H9 (cell line): ENCODE measurements at regions not wholly inside any gene's neighbourhood (a gene's known extent, or its start where the extent isn't known, plus 50 kb on each side); places are given as distances from the start of the nearest gene placed in this dataset.

Experiments used
- DNase-seq: peaks from one replicate; pipeline ENCODE4 v3.0.0-alpha.2; 2017
- H2AFZ ChIP-seq: one replicate; pipeline ENCODE4 v1.6.1; 2013; ENCODE audit warnings: mild to moderate bottlenecking, low read length, control low read depth, moderate library complexity
- H2AK5ac ChIP-seq: 2 replicates; pipeline ENCODE4 v1.6.1; 2013; ENCODE audit warnings: low read length, control low read depth, mixed read lengths; ENCODE audit not compliant: insufficient read length
- H2BK120ac ChIP-seq: one replicate; pipeline ENCODE4 v1.6.1; 2013; ENCODE audit warnings: low read depth, mild to moderate bottlenecking, low read length, control low read depth, inconsistent platforms; ENCODE audit not compliant: poor library complexity, severe bottlenecking
- H2BK12ac ChIP-seq: 2 replicates; pipeline ENCODE4 v1.6.1; 2013; ENCODE audit warnings: low read length, control low read depth, mixed read lengths, low read depth; ENCODE audit not compliant: insufficient read length
- H2BK15ac ChIP-seq: 2 replicates; pipeline ENCODE4 v1.6.1; 2013; ENCODE audit warnings: low read depth, low read length, control low read depth
- H2BK20ac ChIP-seq: one replicate; pipeline ENCODE4 v1.6.1; 2013; ENCODE audit warnings: low read depth, mild to moderate bottlenecking, low read length, control low read depth, inconsistent platforms; ENCODE audit not compliant: poor library complexity, severe bottlenecking
- H2BK5ac ChIP-seq: 2 replicates; pipeline ENCODE4 v1.6.1; 2013; ENCODE audit warnings: low read length, control low read depth, mixed read lengths; ENCODE audit not compliant: insufficient read length
- H3K14ac ChIP-seq: 2 replicates; pipeline ENCODE4 v1.6.1; 2013; ENCODE audit warnings: low read length, control low read depth; ENCODE audit not compliant: insufficient read depth
- H3K18ac ChIP-seq: 2 replicates; pipeline ENCODE4 v1.6.1; 2013; ENCODE audit warnings: low read depth, mild to moderate bottlenecking, mixed read lengths, low read length, control low read depth; ENCODE audit not compliant: insufficient read length
- H3K23ac ChIP-seq: 2 replicates; pipeline ENCODE4 v1.6.1; 2013; ENCODE audit warnings: low read length, control low read depth, mixed read lengths, low read depth; ENCODE audit not compliant: insufficient read length
- H3K23me2 ChIP-seq: 2 replicates; pipeline ENCODE4 v1.6.1; 2013; ENCODE audit warnings: low read depth, mild to moderate bottlenecking, mixed read lengths, low read length, control low read depth; ENCODE audit not compliant: insufficient read length, poor library complexity, severe bottlenecking
- H3K27ac ChIP-seq: 2 replicates; pipeline ENCODE4 v1.5.1; 2013; ENCODE audit warnings: low read length, control low read depth, mixed read lengths, low read depth; ENCODE audit not compliant: insufficient read length
- H3K27me3 ChIP-seq: 2 replicates; pipeline ENCODE4 v1.6.1; 2013; ENCODE audit warnings: low read length, control low read depth, inconsistent platforms; ENCODE audit not compliant: insufficient read depth
- H3K4ac ChIP-seq: 2 replicates; pipeline ENCODE4 v1.6.1; 2013; ENCODE audit warnings: low read depth, mild to moderate bottlenecking, control low read depth, inconsistent platforms, low read length, moderate library complexity
- H3K4me1 ChIP-seq: 2 replicates; pipeline ENCODE4 v1.6.1; 2013; ENCODE audit warnings: low read length, control low read depth, inconsistent platforms; ENCODE audit not compliant: insufficient read depth
- H3K4me2 ChIP-seq: 2 replicates; pipeline ENCODE4 v1.6.1; 2013; ENCODE audit warnings: low read length, control low read depth, mixed read lengths; ENCODE audit not compliant: insufficient read length, insufficient read depth
- H3K56ac ChIP-seq: 2 replicates; pipeline ENCODE4 v1.6.1; 2013; ENCODE audit warnings: low read depth, mild to moderate bottlenecking, mixed read lengths, low read length, control low read depth; ENCODE audit not compliant: insufficient read length
- H3K79me1 ChIP-seq: 2 replicates; pipeline ENCODE4 v1.6.1; 2013; ENCODE audit warnings: low read depth, mild to moderate bottlenecking, moderate library complexity, low read length, control low read depth, inconsistent platforms; ENCODE audit not compliant: insufficient read depth, poor library complexity, severe bottlenecking
- H3K79me2 ChIP-seq: 2 replicates; pipeline ENCODE4 v1.6.1; 2013; ENCODE audit warnings: low read length, control low read depth, inconsistent platforms; ENCODE audit not compliant: insufficient read depth
- H3K9ac ChIP-seq: 2 replicates; pipeline ENCODE4 v1.6.1; 2013; ENCODE audit warnings: low read length, control low read depth, mixed read lengths; ENCODE audit not compliant: insufficient read length; ENCODE audit errors: extremely low read depth
- H3K9me3 ChIP-seq: one replicate; pipeline ENCODE4 v1.6.1; 2013; ENCODE audit warnings: low read depth, low read length, inconsistent platforms; ENCODE audit not compliant: control insufficient read depth
- H3T11ph ChIP-seq: one replicate; pipeline ENCODE4 v1.6.1; 2013; ENCODE audit warnings: mild to moderate bottlenecking, low read length, control low read depth, inconsistent platforms
- H4K20me1 ChIP-seq: one replicate; pipeline ENCODE4 v1.6.1; 2013; ENCODE audit not compliant: control insufficient read depth, insufficient read length, insufficient read depth
- H4K5ac ChIP-seq: 2 replicates; pipeline ENCODE4 v1.6.1; 2013; ENCODE audit warnings: low read depth, mild to moderate bottlenecking, mixed read lengths, low read length, control low read depth; ENCODE audit not compliant: insufficient read length
- H4K8ac ChIP-seq: replicated peaks from 2 replicates; pipeline ENCODE4 v1.6.1; 2013; ENCODE audit warnings: low read length, control low read depth, mixed read lengths, low read depth; ENCODE audit not compliant: insufficient read length
- H4K91ac ChIP-seq: 2 replicates; pipeline ENCODE4 v1.6.1; 2013; ENCODE audit warnings: low read depth, mild to moderate bottlenecking, moderate library complexity, mixed read lengths, low read length, control low read depth; ENCODE audit not compliant: insufficient read length
- H3K27ac Mint-ChIP-seq, 3 experiments: 2 replicates in 2 of 3; 3 replicates in 1 of 3; pipeline ENCODE4 v1.8.0; 2020 to 2021; ENCODE audit warnings: mixed read lengths in 3 of 3, mild to moderate bottlenecking in 1 of 3, moderate library complexity in 1 of 3
- H3K27me3 Mint-ChIP-seq: 2 replicates; pipeline ENCODE4 v1.8.0; 2021; ENCODE audit warnings: low read depth, mild to moderate bottlenecking, moderate library complexity, mixed read lengths
- H3K36me3 Mint-ChIP-seq, 3 experiments: 2 replicates in 2 of 3; 3 replicates in 1 of 3; pipeline ENCODE4 v1.8.0; 2020 to 2021; ENCODE audit warnings: low read depth in 3 of 3, mixed read lengths in 3 of 3; ENCODE audit not compliant: insufficient read depth in 1 of 3
- H3K4me1 Mint-ChIP-seq, 2 experiments: 2 replicates each; pipeline ENCODE4 v1.8.0; 2020; ENCODE audit warnings: mixed read lengths in 2 of 2
- H3K4me3 Mint-ChIP-seq, 2 experiments: 2 replicates in 1 of 2; 3 replicates in 1 of 2; pipeline ENCODE4 v1.8.0; 2020 to 2021; ENCODE audit warnings: mild to moderate bottlenecking in 2 of 2, mixed read lengths in 2 of 2, moderate library complexity in 1 of 2
- H3K9me3 Mint-ChIP-seq, 2 experiments: 2 replicates in 1 of 2; 3 replicates in 1 of 2; pipeline ENCODE4 v1.8.0; 2020; ENCODE audit warnings: mild to moderate bottlenecking in 2 of 2, mixed read lengths in 2 of 2, moderate library complexity in 1 of 2
- CTCF ChIP-seq: fragments of 200-600 bp; sonication (generic); conservative IDR thresholded peaks from 3 replicates; pipeline ENCODE4 v1.8.0; 2021; ENCODE audit warnings: antibody characterized with exemption, mild to moderate bottlenecking
- WGBS: extraction: QIAGEN DNeasy Blood & Tissue Kit; methylation state at CpG from one replicate; pipeline ENCODE4 v1.1.7; 2013; ENCODE audit warnings: missing lambda C conversion rate, low lambda C conversion rate, mixed read lengths; ENCODE audit not compliant: insufficient read length; ENCODE audit errors: extremely low coverage; 5-methylcytosine and 5-hydroxymethylcytosine counted together

GRCh38 chr1:30474818-30475200 is 248.6 kb downstream of the MATN1 start:
- no peak for TF ChIP-seq CTCF
- Histone ChIP-seq H3K23ac (no peak overlapping the region), H3K4me2 (no peak overlapping the region), H2BK12ac (no peak overlapping the region), H2BK5ac (no peak overlapping the region), H3K79me2 (no peaks in the 10 kb centered on the region), H3K4ac (no peak overlapping the region), H4K8ac (no peak overlapping the region), H3K4me1 (no peaks in the 10 kb centered on the region), H2AK5ac (no peak overlapping the region), H4K20me1 (no peaks in the 10 kb centered on the region), H2BK120ac (no peak overlapping the region), H4K5ac (no peak overlapping the region), H3K56ac (no peak overlapping the region), H3K79me1 (no peaks in the 10 kb centered on the region), H2BK20ac (no peak overlapping the region), H3T11ph (no peak overlapping the region), H3K27ac (no peak overlapping the region), H2BK15ac (no peak overlapping the region; the same call in 1 of the 2 replicates), H3K14ac (no peak overlapping the region), H3K9ac (no peak overlapping the region), H4K91ac (no peak overlapping the region), H3K23me2 (no peaks in the 10 kb centered on the region), H3K18ac (no peak overlapping the region), H2AFZ (no peak overlapping the region), H3K27me3 (no peaks in the 10 kb centered on the region), H3K9me3 (no peaks in the 10 kb centered on the region)
- H3K27ac Mint-ChIP-seq, result no peak overlapping the region
- H3K36me3 Mint-ChIP-seq, result no peaks in the 10 kb centered on the region; a peak in 1 of 7 replicates
- H3K4me1 Mint-ChIP-seq, result no peaks in the 10 kb centered on the region
- no peak for DNase-seq
- no peak overlapping the region for H3K4me3 Mint-ChIP-seq
- WGBS, result no CpG with 5 or more reads among the region's 9 CpGs
- H3K27me3 Mint-ChIP-seq, result peaks cover 11% of the 10 kb centered on the region
- H3K9me3 Mint-ChIP-seq, result peaks cover 3% of the 10 kb centered on the region in 2 experiments; a peak in 4 of 5 replicates
